ENCODE measurements at regions not wholly inside any gene's neighbourhood (a gene's known extent, or its start where the extent isn't known, plus 50 kb on each side); places are given as distances from the start of the nearest gene placed in this dataset.
A peak's percentile ranks its signal among the peaks of the same experiment; 100 is the strongest.

DNA sequence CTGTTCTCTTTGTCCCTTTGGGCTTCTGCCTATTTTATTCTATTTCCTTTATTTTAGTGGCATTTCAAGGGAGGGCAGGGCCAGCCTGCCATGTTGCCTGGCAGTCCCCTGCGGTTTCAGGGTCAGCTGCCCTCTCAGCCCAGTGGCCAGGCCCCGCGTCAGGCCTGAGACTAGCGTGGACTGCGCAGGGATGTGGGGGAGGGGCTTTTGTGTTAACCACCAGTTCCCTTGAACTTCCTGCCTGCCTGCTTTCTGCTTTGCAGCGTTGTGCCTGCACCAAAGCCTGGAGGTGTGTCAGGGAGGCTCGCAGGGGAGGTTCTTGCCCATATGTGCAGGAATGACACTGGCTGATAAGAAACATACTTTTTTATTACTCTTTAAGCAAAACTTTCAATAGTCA lies 157.6 kb downstream of the SLC35B3 start:
- Mint-ChIP-seq H3K27me3 (ENCODE audit: low read depth) (no peaks in the 10 kb centered on the region), H3K27ac (ENCODE audit: unreplicated experiment) (peak overlapping the region; percentile 78), H3K9me3 (no peaks in the 10 kb centered on the region), H3K4me3 (no peak overlapping the region), H3K4me1 (peaks cover 24% of the 10 kb centered on the region), H3K36me3 (ENCODE audit: low read depth) (no peaks in the 10 kb centered on the region)
- peak; percentile 12 for DNase-seq (ENCODE audit: low read depth, low spot score)
- no peak for TF ChIP-seq CTCF (conservative IDR thresholded peaks at IDR 0.05)

DNA sequence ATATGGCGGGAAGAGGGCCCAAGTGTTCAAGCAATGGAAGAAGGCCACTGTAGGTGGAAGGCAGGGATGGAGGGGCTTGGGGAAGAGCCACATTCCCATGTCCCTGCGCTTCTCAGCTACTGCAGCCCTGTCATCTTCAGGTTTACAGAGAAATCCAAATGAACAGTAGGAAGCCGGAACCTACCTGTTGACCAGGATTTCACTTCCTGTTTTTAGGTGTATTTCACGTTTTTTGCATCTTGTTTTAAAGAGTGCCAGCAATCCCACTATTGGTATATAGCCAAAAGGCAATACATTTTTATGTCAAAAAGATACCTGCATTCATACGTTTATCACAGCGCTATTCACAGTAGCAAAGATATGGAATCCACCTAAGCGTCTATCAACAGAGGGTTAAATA lies 159.2 kb downstream of the SLC35B3 start:
- Mint-ChIP-seq H3K4me3 (no peak overlapping the region), H3K9me3 (no peaks in the 10 kb centered on the region), H3K4me1 (peaks cover 25% of the 10 kb centered on the region), H3K27me3 (ENCODE audit: low read depth) (no peaks in the 10 kb centered on the region), H3K36me3 (ENCODE audit: low read depth) (no peaks in the 10 kb centered on the region), H3K27ac (ENCODE audit: unreplicated experiment) (no peak overlapping the region)
- no peak for TF ChIP-seq CTCF (conservative IDR thresholded peaks at IDR 0.05)
- no peak for DNase-seq (ENCODE audit: low read depth, low spot score)

- no peak for DNase-seq (ENCODE audit: low read depth, low spot score)
- peaks cover 30% of the 10 kb centered on the region for H3K4me1 Mint-ChIP-seq
- H3K27me3 Mint-ChIP-seq (ENCODE audit: low read depth) = no peaks in the 10 kb centered on the region
- no peaks in the 10 kb centered on the region for H3K9me3 Mint-ChIP-seq
- no peak overlapping the region for H3K4me3 Mint-ChIP-seq
- no peaks in the 10 kb centered on the region for H3K36me3 Mint-ChIP-seq (ENCODE audit: low read depth)
- no peak for TF ChIP-seq CTCF (conservative IDR thresholded peaks at IDR 0.05)
- no peak overlapping the region for H3K27ac Mint-ChIP-seq (ENCODE audit: unreplicated experiment)
Measured at GRCh38 chr6:8275667-8276066, 159.7 kb downstream of the SLC35B3 start.

DNA sequence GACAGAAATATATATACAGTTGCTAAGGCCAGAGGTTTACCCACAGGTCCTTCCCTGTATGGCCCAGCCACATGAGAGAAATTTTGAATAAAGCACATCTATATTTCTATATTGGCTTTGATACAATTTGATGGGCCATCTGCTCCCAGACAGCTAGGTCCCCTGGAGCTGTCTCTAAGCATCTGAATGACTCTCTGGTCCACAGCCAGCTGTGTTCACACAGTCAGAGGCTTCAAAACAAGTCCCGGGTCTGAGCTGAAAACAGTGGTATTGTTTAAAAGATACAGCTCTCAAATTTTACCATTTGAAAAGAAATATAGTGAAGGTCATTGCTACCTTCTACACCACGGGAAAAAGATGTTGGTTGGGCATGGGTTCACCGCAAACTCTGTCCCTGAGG lies 161.1 kb downstream of the SLC35B3 start:
- no peak overlapping the region for H3K27ac Mint-ChIP-seq (ENCODE audit: unreplicated experiment)
- no peak overlapping the region for H3K4me3 Mint-ChIP-seq
- no peak for TF ChIP-seq CTCF (conservative IDR thresholded peaks at IDR 0.05)
- DNase-seq (ENCODE audit: low read depth, low spot score) = no peak
- H3K27me3 Mint-ChIP-seq (ENCODE audit: low read depth) = no peaks in the 10 kb centered on the region
- peaks cover 2% of the 10 kb centered on the region for H3K9me3 Mint-ChIP-seq
- H3K36me3 Mint-ChIP-seq (ENCODE audit: low read depth) = no peaks in the 10 kb centered on the region
- H3K4me1 Mint-ChIP-seq = peaks cover 43% of the 10 kb centered on the region

GRCh38 chr6:8269872-8270454 lies 165.4 kb downstream of the SLC35B3 start:
- no peak overlapping the region for H3K4me3 Mint-ChIP-seq
- H3K9me3 Mint-ChIP-seq = peaks cover 10% of the 10 kb centered on the region
- no peaks in the 10 kb centered on the region for H3K36me3 Mint-ChIP-seq (ENCODE audit: low read depth)
- no peak for DNase-seq (ENCODE audit: low read depth, low spot score)
- H3K27me3 Mint-ChIP-seq (ENCODE audit: low read depth) = no peaks in the 10 kb centered on the region
- no peak overlapping the region for H3K27ac Mint-ChIP-seq (ENCODE audit: unreplicated experiment)
- no peak for TF ChIP-seq CTCF (conservative IDR thresholded peaks at IDR 0.05)
- peaks cover 31% of the 10 kb centered on the region for H3K4me1 Mint-ChIP-seq
